COLO668 (cell line): ENCODE measurements at regions not wholly inside any gene's neighbourhood (a gene's known extent, or its start where the extent isn't known, plus 50 kb on each side); places are given as distances from the start of the nearest gene placed in this dataset.
"Not testable (repeated sequence)": the region's sequence is repeated elsewhere in the genome, so short reads cannot be mapped to it uniquely, and the experiment has no call there.

Source experiments
- DNase-seq: peaks from one replicate; lab custom pipeline; 2025; ENCODE audit not compliant: unreplicated experiment; lab: John Stamatoyannopoulos, UW

- no peak for DNase-seq
Measured at GRCh38 chr4:187469627-187470026, 525.9 kb upstream of the ZFP42 start.

GRCh38 chr4:187470061-187470460, 525.5 kb upstream of the ZFP42 start:
- no peak for DNase-seq

GRCh38 chr4:187474238-187474637, 521.3 kb upstream of the ZFP42 start:
- DNase-seq = no peak

GRCh38 chr4:187475901-187476300, 519.7 kb upstream of the ZFP42 start:
- no peak for DNase-seq

GRCh38 chr4:187477224-187477623, 518.3 kb upstream of the ZFP42 start:
- no peak for DNase-seq

- DNase-seq = no peak
Measured at GRCh38 chr4:187478292-187479140, 517.1 kb upstream of the ZFP42 start.

GRCh38 chr4:187479511-187479910, 516.1 kb upstream of the ZFP42 start:
- DNase-seq = no peak

- no peak for DNase-seq
Measured at GRCh38 chr4:187480146-187481145, 515.1 kb upstream of the ZFP42 start.

- DNase-seq = no peak
Measured at GRCh38 chr4:187484186-187484585, 511.4 kb upstream of the ZFP42 start.

GRCh38 chr4:187485676-187486075, 509.9 kb upstream of the ZFP42 start:
- no peak for DNase-seq

GRCh38 chr4:187491286-187491685, 504.3 kb upstream of the ZFP42 start:
- DNase-seq = no peak

- DNase-seq = no peak
Measured at GRCh38 chr4:187491959-187492358, 503.6 kb upstream of the ZFP42 start.

GRCh38 chr4:187493661-187494060, 501.9 kb upstream of the ZFP42 start:
- no peak for DNase-seq

- no peak for DNase-seq
Measured at GRCh38 chr4:187499956-187500355, 495.6 kb upstream of the ZFP42 start.

- DNase-seq = no peak
Measured at GRCh38 chr4:187500796-187501195, 494.8 kb upstream of the ZFP42 start.

- DNase-seq = no peak
Measured at GRCh38 chr4:187501731-187502130, 493.8 kb upstream of the ZFP42 start.

- DNase-seq = no peak
Measured at GRCh38 chr4:187504974-187505797, 490.4 kb upstream of the ZFP42 start.

- not testable (repeated sequence) for DNase-seq
Measured at GRCh38 chr4:187505798-187506141, 489.8 kb upstream of the ZFP42 start.

GRCh38 chr4:187516224-187516623, 479.3 kb upstream of the ZFP42 start:
- DNase-seq = no peak

- no peak for DNase-seq
Measured at GRCh38 chr4:187541666-187542065, 453.9 kb upstream of the ZFP42 start.

GRCh38 chr4:187544461-187545053, 451.0 kb upstream of the ZFP42 start:
- no peak for DNase-seq
